GM19239 (cell line): ENCODE measurements at regions not wholly inside any gene's neighbourhood (a gene's known extent, or its start where the extent isn't known, plus 50 kb on each side); places are given as distances from the start of the nearest gene placed in this dataset.

ENCODE experiments used
- DNase-seq: peaks from one replicate; pipeline ENCODE4 v3.0.0; 2011; ENCODE audit warnings: low spot score; ENCODE audit not compliant: insufficient read length
- FAIRE-seq: peaks from 2 replicates; lab custom pipeline; 2011; peaks lifted over from hg19 to GRCh38; lab: Jason Lieb, UNC

DNA sequence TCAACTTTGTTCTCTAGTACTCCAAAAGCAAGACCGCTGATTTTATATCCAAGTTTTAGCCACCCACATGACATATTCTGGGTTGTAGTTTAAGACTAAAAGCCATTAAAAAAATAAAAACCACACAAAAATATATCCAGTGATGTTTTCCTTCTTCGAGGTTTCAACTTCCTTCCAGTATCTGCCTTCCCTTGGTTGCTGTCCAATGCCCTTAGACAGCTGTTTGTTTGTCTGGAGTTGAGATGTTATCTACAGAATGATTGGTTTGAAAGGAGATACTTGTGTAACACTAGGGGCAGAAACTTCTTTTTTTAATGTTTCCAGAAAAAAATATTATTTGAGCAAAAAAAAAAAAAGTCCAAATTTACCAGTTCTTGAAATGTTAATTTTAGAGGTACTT lies 591.5 kb upstream of the PCDH9 start:
- FAIRE-seq: no peak
- no peak for DNase-seq

DNA sequence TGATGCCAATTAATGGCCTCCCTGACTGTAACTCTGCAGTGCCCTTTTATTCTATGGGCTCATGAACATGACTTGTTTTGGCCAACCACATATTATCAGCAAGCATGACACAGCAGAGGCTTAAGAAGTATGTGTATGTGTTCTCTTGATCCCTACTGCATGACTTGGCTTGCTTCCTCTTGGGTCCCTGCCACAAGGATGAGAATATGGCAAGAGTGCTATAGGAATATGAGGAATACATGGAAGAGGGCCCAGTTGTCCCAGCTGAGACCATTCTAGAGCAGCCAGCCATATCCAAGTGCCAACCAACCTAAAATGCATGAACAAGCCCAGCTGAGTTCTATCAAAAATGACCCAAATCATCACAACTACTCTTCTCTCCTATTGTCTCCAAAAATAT lies 576.7 kb upstream of the PCDH9 start:
- no peak for DNase-seq
- FAIRE-seq: no peak

DNA sequence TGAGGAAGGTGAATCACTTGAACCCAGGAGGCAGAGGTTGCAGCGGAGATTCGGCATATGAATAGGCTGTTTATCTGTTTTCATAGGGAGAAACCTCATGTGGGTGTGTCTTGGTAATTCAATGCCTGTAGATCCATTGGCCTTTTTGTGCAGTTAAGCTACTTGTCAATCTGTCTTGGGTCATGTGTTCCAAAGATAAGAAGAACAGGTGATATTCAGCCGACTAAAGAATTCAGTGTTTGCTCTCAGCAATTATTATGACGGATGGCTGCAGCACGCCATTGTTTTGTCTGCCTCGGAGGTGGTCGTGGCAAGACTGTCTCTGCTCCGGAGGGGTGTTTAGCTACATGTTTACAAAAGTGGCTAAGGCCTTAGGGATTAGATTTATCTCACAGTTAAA lies 573.0 kb upstream of the PCDH9 start:
- DNase-seq (no peak), FAIRE-seq (no peak)

DNA sequence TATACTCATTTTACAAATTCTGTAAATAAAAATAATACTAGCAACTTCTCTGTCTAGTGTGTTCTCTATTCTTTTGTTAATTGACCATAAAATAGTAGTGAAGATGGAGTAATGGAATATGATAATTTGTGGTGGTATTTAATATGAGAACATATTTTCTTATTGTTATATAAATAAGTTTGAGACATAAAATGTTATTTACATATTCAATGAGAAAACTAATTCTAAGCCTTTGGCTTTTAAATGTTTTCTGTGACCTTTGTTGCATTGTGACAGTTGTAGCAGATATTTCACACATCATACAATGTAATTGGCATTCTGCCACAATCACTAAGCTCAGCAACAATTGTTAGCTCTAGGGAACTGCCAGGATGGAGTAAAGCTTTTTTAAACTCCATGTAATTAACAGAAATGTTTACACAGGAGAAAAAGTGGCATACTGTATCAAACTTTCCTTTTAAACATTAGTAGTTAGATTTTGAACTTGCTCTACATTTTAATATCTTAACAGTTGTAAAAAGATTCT lies 562.1 kb upstream of the PCDH9 start:
- no peak for FAIRE-seq
- no peak for DNase-seq

DNA sequence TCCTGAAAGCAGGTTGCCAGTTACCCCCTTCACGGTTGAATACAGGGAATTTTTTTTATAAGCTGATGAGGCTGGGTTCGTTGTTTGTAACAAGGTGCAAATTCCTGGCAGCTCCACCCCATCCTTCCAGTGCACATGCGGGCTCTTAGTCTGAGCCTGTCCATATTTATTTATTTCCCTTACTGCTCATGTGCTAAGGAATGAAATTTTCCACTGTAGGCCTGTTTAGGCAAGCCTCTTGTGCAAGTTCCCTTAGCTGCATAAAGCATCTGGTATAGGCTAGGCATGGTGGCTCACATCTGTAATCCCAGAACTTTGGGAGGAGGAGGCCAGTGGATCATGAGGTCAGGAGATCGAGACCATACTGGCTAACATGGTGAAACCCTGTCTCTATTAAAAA lies 560.9 kb upstream of the PCDH9 start:
- DNase-seq (no peak), FAIRE-seq (no peak)

DNA sequence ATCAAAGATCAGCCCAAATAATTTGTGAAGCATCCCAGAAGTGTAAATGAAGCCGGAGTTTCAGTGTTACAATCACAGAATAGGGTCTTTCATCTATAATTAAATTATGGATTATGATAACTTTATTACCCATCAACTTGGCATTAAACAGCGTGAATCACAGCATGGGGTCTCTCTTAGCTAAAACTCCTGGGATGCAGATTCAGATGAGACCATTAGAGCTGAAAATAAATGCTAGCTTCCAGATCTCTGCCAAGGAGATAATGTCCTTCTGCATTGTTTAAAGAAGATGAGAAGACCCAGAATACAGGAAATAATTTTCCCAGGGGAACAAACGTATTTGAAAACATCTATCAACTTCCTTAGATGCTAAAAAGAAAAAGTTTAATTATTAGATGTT lies 546.0 kb upstream of the PCDH9 start:
- no peak for FAIRE-seq
- DNase-seq: no peak

DNA sequence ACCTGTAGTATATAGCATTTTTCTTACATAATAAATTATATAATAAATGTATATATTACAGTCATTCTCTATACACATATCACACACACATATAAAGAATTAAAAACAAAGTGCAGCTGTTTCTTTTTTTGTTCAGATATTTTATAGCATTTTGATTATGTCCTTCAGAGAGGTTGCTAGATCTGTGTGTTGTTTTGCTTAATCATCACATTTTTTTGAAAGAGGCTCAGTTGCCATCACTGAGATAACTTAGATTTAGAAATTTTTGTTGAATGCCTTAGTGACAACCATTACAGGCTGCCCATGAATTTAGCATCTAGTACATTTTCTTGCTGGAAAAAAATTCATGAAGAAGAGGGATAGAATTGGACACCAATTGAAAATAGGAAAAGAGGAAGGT lies 545.2 kb upstream of the PCDH9 start:
- FAIRE-seq (no peak), DNase-seq (no peak)

DNA sequence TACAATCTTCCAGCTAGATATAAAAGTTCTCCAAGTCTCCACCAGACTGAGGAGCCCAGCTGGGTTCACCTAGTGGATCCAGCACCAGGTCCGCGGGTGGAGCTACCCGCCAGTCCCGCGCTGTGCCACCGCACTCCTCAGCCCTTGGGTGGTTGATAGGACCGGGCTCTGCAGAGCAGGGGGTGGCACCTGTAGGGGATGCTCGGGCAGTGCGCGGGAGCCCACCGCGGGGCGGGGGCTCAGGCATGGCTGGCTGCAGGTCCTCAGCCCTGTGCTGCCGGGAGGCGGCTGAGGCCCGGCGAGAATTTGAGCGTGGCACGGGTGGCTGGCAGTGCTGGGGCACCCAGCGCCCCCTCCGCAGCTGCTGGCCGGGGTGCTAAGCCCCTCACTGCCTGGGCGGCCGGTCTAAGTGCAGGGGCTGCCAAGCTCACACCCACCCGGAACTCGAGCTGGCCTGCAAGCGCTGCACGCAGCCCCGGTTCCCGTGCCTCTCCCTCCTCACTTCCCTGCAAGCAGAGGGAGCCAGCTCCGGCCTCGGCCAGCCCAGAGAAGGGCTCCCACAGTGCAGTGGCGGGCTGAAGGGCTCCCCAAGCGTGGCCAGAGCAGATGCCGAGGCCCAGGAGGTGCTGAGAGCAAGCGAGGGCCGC lies 542.8 kb upstream of the PCDH9 start:
- FAIRE-seq (no peak), DNase-seq (no peak)

DNA sequence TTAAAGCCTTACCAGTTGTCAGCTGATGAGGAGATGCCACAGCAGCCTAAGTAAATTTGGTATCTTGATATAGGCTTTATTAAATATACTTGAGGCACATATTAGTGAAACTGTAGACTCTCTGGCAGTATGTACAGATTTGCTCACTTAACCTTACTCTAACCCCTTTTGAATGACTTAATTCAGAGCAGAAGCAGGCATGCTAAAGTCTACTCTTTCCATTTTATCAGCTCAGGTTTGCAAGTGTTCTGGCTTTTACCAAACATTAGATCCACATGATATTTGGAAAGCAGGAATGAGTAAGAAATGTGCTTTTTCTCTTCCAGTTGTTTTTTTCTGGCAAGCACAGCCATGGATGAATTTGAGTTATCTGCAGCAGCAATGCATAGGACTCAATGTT lies 541.0 kb upstream of the PCDH9 start:
- no peak for DNase-seq
- no peak for FAIRE-seq

DNA sequence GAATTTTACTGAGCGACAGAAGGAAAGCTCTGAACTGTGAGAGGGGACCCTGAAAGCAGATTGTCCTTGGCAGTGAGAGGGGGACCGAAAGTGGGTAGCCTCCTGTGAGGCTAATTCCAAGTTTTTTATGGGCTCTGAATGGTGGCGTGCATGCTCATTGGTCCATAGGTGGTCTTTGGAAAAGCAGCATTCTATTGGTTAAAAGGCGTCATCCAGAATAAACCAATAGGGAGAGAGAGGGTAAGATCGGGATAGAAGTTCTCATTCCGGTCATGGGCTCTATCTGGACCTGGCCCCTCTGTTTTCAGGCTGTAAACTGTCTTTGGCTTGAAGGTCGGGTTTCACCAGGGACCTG lies 539.8 kb upstream of the PCDH9 start:
- no peak for FAIRE-seq
- no peak for DNase-seq

DNA sequence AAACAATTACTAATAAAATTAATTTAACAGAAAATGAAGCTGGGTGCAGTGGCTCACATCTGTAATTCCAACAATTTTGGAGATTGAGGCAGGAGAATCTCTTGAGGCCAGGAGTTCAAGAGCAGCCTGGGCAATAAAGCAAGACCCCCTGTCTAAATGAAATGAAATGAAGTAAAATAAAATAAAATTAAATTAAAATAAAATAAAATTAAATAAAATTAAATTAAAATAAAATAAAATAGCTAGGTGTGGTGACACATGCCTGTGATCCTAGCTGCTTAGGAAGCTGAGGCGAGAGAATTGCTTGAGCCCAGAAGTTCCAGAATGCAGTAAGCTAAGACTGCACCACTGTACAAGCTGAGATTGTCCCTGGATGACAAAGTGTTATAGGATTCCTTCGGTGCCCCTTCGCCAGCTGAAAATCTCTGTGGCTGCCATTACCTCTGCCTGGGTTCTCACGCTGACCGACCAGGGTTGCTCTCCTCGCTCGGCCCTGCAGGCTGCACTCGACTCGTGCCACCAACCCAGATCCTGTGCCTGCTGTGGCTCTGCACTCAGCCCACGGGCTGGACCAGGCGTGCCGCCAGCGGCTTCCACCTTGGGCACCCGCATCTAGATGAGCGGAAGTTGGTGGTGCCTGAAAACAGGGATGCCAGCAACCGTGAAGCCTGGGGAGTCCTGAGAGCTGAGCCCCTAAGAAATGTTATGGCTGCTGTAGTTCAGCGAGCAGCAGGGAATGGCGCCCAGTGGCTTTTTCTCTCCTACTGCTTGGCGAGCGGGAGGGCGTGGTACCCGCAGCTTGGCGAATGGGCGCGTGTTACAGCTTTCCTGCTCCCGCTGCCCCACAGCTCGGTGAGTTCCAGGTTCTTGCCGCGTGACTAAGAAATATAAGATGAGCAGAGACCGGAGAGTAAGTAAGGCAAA lies 539.2 kb upstream of the PCDH9 start:
- FAIRE-seq (no peak), DNase-seq (no peak)

DNA sequence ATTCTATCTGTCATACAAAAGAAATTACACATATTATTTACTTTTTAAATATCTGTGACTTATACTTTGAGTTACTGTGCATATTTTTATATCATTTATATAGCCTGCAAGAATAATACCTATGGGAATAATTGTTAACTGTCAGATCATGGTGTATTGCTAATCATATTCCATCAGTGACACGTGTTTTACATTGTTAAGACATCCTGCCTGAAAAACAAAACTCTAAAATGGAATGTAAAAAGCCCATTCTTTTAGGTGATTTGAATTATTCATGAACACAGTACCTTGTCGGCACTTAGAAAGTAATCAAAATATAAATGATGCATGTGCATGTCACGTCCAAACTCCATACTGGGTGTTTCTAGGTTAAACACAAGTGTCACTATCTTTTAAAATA lies 533.8 kb upstream of the PCDH9 start:
- FAIRE-seq: no peak
- DNase-seq: no peak

DNA sequence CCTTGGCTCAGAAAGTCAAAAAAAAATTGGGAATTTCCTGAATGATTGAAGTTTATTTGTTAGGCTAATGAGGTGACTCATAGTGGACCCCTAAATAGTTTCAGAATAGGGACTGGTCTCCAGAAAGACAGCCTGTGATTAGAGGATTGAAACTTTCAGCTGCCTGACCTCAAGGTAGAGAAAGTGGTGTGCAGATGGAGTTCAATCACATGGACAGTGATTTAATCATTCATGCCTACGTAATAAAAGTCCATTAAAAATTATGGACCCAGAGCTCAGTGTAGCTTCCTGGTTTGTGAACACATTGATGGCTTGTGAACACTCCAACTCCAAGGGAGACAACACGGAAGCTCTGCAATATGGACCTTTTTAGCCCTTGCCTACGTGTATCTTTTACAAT lies 533.2 kb upstream of the PCDH9 start:
- no peak for FAIRE-seq
- DNase-seq: no peak

DNA sequence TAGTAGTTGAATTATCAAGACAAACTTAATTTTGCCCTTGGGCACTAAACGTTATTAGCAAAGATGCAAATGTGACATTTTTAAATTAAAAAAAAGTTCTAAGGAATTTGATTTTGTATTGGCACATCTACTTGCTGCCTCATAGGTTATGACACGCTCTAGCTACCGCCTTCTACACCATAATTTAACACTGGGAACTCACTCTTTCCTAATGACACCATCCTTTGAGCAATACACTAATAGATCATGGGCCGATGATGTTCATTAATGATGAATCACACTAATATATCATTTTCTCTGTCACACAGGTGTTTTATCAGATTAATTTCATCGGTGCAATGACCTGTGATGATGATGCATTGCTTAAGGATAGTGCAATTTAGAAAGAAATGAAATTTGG lies 528.8 kb upstream of the PCDH9 start:
- FAIRE-seq (no peak), DNase-seq (no peak)

DNA sequence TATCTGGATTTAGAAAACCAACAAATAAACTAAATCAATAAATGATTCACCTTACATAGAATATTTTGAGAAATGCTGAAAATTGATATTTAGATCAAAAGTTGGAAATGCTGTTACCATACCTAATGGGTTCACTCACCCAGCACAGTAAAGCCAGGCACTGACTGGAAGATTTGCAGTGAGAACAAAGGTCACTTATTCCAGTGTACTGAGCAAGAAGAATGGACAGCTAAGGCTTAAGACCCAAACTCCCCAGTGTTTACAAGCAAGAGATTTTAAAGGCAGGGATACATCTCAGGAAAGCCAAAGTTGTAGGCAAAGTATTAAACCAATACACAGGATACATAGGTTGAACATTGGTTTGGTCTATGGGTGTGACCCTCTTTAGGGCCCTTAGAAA lies 523.9 kb upstream of the PCDH9 start:
- FAIRE-seq: no peak
- DNase-seq: no peak

DNA sequence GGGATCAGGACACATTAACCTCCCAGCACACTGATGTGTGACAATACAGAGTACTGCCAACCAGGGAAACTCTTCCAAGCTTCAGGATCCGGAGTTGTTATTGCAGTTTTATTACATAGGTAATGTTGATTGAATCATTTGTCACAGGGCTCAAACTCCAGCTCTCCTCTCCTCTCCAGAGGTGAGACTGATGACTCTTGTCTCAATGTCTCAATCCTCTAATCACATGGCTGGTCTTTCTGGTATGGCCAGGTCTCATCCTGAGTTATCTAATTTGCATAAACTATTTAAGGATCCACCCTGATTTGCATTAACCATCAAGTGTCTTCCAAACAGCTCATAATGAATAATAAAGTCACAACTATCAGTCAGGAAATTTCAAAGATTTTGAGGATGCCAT lies 522.6 kb upstream of the PCDH9 start:
- no peak for FAIRE-seq

DNA sequence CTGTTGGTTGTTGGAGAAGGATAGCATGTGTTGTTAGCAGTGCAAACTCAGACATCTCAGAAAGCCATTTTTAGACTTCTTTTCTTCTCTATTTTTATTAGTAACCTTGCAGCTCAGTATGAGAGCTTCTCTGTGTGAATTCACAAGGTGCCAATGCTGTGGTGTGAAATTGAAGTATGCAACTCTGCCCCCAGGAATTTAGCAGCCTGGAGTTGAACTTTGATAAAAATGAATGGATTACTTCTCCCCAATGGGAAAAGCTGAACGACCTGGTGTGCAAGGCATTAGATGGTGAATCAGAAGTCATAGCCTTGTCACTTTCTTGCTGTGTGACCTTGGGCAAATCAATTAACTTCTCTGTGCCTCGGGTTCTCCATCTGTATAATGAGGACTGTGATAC lies 512.3 kb upstream of the PCDH9 start:
- DNase-seq (no peak), FAIRE-seq (no peak)

More for the DNA sequence above, 522.6 kb upstream of the PCDH9 start:
- no peak for DNase-seq

DNA sequence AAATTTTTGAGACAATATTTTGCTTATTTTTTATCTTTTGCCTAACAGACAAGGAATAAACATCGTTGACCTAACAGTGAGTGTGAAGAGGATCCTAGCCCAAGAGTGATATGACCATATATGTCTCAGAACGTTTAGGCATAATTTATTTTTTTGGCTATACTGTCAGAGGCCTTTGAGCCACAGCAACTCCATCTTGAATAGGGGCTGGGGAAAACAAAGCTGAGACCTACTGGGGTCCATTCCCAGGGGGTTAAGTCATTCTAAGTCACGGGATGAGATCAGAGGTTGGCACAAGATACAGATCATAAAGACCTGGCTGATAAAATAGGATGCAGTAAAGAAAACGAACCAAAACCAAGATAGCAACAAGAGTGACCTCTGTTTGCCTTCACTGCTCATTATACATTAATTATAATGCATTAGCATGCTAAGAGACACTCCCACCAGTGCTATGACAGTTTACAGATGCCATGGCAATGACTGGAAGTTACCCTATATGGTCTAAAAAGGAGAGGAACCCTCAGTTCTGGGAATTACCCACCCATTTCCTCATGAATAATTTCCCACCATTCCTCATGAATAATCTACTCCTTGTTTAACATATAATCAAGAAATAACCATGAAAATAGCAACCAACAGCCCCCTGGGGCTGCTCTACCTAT lies 510.9 kb upstream of the PCDH9 start:
- FAIRE-seq: no peak

DNA sequence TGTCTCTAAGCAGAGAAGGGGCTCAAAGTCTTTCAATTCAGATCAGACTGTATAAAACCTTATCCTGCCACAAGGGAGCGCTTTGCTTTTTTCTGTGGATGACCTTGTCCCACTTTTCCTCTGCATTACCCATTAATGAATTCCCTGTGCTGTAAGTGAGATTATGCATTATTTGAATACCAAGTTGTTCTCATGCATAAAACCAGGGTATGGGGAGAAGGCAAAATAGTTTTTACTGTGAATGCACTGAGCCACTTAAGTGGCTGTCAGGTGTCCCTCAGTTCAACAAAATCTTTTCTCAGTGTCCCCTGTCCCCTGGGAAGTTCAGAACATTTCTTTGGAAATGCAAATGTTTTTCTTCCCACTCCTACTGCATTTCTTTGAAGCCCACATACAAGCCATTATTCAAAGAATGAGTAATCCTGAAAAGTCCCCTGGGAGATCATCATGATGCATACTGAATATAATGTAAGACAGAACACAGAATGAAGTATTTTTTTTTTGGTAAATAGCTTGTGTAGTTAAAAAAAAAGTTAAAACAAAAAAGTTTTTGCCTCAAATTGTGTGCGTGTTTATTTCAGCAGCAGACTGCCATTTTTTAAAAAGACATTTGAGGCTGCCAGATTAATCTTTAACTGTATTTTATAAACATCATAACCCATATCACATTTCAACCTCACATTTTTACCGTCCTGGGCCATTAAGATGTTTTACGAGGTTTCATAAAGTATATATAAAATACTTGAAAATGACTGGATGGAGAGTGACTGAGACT lies 506.7 kb upstream of the PCDH9 start:
- DNase-seq (no peak), FAIRE-seq (no peak)

More for the DNA sequence above, 510.9 kb upstream of the PCDH9 start:
- no peak for DNase-seq

DNA sequence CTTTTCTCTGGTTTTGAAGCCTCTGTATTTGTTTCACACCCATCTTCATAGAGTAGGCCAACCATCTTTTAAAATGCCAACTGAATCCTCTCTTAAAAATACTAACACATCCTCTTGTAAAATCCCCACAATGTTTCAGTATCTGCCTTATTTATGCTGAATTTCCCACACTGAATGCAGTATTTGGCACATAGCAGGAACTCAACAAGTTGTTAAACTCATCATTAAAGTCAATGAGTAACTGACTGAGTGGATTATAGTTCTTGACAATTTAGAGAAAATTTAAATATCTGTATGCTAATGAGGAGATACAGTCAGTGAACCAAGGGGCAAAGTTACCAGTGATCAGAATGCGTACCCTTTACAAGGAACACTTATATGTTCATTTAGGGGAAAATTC lies 505.5 kb upstream of the PCDH9 start:
- FAIRE-seq (no peak), DNase-seq (no peak)
